Heart right ventricle (tissue), 16 donors: ENCODE measurements at regions not wholly inside any gene's neighbourhood (a gene's known extent, or its start where the extent isn't known, plus 50 kb on each side); places are given as distances from the start of the nearest gene placed in this dataset.

Experiments used
- ATAC-seq, 8 donors: fragments of 200-7000 bp; cut with Tn5 transposase; one replicate each; pipeline ENCODE4 v1.9.1; 2020; ENCODE audit warnings: mild to moderate bottlenecking in 8 of 8, moderate library complexity in 8 of 8, moderate number of reproducible peaks in 1 of 8
- DNase-seq, 2 donors: peaks; one replicate each; pipeline ENCODE4 v3.0.0-alpha.2; 2020
- H3K27ac ChIP-seq, 10 donors: fragments of 200-600 bp; sonication (generic) in 2 of 10; one replicate each; pipeline versions ENCODE4 v1.5.0 to v1.8.0; 2020 to 2022; ENCODE audit warnings: mild to moderate bottlenecking in 3 of 10
- H3K27me3 ChIP-seq, 7 donors: fragments of 200-600 bp; one replicate each; pipeline ENCODE4 v1.8.0; 2021 to 2022; ENCODE audit warnings: mild to moderate bottlenecking in 2 of 7
- H3K36me3 ChIP-seq, 9 donors: fragments of 200-600 bp; sonication (generic) in 1 of 9; one replicate each; pipeline versions ENCODE4 v1.5.0 to v1.8.0; 2020 to 2022; ENCODE audit warnings: mild to moderate bottlenecking in 2 of 9
- H3K4me1 ChIP-seq, 9 donors: fragments of 200-600 bp; sonication (generic) in 1 of 9; one replicate each; pipeline versions ENCODE4 v1.5.0 to v1.8.0; 2020 to 2022; ENCODE audit warnings: mild to moderate bottlenecking in 4 of 9
- H3K4me3 ChIP-seq, 10 donors: fragments of 200-600 bp; sonication (generic) in 2 of 10; one replicate each; pipeline versions ENCODE4 v1.5.0 to v1.8.0; 2020 to 2022; ENCODE audit warnings: mild to moderate bottlenecking in 7 of 10, moderate library complexity in 2 of 10
- H3K9me3 ChIP-seq, 11 donors: fragments of 200-600 bp in 10 of 11; sonication (generic) in 2 of 11; one replicate each; pipeline versions ENCODE4 v1.5.0 to v1.8.0; 2013 to 2022; ENCODE audit warnings: mild to moderate bottlenecking in 2 of 11, control low read depth in 1 of 11, moderate library complexity in 1 of 11
- WGBS, 2 donors: extraction: QIAGEN DNeasy Blood & Tissue Kit; methylation state at CpG; one replicate each; pipeline ENCODE4 v1.1.7; 2013; ENCODE audit warnings: inconsistent platforms in 1 of 2; 5-methylcytosine and 5-hydroxymethylcytosine counted together
- intact Hi-C, 10 donors: fragments of 100-400 bp; cut with DNase I; formaldehyde crosslinking; loops; one replicate each; pipeline versions ENCODE4 v1.11.1 to v1.14.2; 2022
- TF ChIP-seq, protein P1 (sequence below), 9 donors: fragments of 200-600 bp; sonication (generic) in 2 of 9; IDR thresholded peaks; one replicate each; pipeline versions ENCODE4 v1.5.0 to v1.8.0; 2021 to 2022; ENCODE audit warnings: antibody characterized with exemption in 9 of 9, mild to moderate bottlenecking in 5 of 9, moderate library complexity in 1 of 9
- donor health status: Arrhythmogenic right ventricular cardiomyopathy.
- donor health status: ischemic (EF 13 %, LVEDD 7.1; RV severe dilation, severe dysfunction).
- donor health status: healthy with polysubstance abuse.
- donor health status: DM: no; HTN: yes; CAD: no.
- donor health status: DM: no; HTN: no; CAD: no.
- donor health status: ischemic (EF 25% LVEDD 6.9; RV normal size, moderate dysfunction).
- donor health status: ischemic (EF 25% LVEDD 5.7; RV mildly dilated, moderate dysfunction).
- donor health status: healthy.
- donor health status: DM: yes; HTN: yes; CAD: no.
- donor health status: Ischemic cardiomyopathy.
- donor health status: ischemic (EF 35%, LVEDD 5.7; RV mildly dilated, moderate dysfunction).
- donor health status: nonischemic (EF 11% LVEDD 7.7; RV severe dilation, severe dysfunction).
- donor health status: DM: yes; HTN: yes; CAD: no.
- donor health status: PGD.
- donor health status: ischemic (EF 29% LVEDD 5.4; RV normal size, mild dysfunction).
- donor health status: nonischemic (EF 23%, LVEDD 6.1; RV moderate dilation, normal function).

DNA sequence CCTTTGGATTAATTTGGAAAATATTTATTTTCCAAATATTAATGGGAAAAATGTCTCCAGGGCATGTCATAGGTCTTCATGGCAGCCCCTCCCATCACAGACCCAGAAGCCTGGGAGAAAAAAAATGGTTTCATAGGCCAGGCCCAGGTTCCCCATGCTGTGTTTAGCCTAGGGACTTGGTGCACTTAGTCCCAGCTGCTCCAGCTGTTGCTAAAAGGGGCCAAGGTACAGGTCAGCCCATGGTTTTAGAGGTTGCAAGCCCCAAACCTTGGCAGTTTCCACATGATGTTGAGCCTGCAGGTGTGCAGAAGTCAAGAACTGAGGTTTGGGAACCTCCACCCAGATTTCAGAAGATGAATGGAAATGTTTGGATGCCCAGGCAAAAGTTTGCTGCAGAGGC lies 309.6 kb downstream of the SOCS6 start:
- Histone ChIP-seq H3K27me3 (no peaks in the 10 kb centered on the region), H3K36me3 (no peaks in the 10 kb centered on the region), H3K9me3 (no peaks in the 10 kb centered on the region), H3K27ac (no peak overlapping the region), H3K4me1 (no peaks in the 10 kb centered on the region), H3K4me3 (no peak overlapping the region)
- DNase-seq: no peak
- TF ChIP-seq, protein P1, sequence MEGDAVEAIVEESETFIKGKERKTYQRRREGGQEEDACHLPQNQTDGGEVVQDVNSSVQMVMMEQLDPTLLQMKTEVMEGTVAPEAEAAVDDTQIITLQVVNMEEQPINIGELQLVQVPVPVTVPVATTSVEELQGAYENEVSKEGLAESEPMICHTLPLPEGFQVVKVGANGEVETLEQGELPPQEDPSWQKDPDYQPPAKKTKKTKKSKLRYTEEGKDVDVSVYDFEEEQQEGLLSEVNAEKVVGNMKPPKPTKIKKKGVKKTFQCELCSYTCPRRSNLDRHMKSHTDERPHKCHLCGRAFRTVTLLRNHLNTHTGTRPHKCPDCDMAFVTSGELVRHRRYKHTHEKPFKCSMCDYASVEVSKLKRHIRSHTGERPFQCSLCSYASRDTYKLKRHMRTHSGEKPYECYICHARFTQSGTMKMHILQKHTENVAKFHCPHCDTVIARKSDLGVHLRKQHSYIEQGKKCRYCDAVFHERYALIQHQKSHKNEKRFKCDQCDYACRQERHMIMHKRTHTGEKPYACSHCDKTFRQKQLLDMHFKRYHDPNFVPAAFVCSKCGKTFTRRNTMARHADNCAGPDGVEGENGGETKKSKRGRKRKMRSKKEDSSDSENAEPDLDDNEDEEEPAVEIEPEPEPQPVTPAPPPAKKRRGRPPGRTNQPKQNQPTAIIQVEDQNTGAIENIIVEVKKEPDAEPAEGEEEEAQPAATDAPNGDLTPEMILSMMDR (IDR thresholded peaks at IDR 0.05): no peak
- no peak for ATAC-seq
- intact Hi-C loops: no loop called here

DNA sequence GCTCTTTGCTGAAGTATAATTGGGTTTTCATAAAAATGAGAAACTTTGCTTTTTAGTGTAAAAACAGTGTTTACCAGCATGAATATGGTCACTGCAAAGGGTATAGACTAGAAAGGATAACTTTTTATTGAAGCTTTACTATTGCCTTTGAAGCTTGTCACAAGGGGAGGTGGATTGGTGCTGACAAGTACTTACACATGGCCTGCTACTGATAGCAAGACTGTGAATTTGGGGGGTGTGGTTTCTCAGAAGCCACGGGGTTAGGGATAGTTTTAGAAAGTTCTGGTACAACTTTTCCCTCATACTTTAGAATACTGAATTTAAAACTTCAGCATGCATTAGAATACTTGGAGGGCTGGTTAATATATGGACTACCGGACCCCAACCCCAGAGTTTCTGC lies 294.1 kb downstream of the SOCS6 start:
- 53 to 55% methylated on average over 2 of the region's 2 CpGs for WGBS, 2 donors
- intact Hi-C loops: no loop called here
- ATAC-seq: no peak

DNA sequence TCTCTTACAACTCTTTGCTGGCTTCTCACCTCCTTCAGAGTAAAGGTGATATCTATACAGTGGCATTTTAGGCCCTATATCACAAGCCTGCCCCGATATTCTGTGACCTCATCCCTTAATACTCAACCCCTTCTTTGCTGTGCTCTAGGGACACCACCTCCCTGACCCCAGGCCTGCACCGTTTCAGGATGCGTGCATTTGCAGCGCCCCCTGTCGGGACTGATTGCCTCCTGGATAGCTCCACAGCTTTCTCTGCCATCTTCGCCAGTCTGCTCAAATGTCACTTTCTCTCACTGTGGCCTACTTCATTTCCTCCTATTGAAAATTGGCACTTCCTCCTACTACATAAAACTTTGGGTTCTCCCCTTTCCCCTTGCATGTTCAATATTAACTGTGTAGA lies 289.6 kb downstream of the SOCS6 start:
- peaks cover 0 to 8% (median 0%) of the 10 kb centered on the region in 11 donors for H3K9me3 ChIP-seq
- H3K27ac ChIP-seq: no peak overlapping the region
- no peak overlapping the region for H3K4me3 ChIP-seq
- ATAC-seq (no peak), DNase-seq (no peak)
- H3K27me3 ChIP-seq: no peaks in the 10 kb centered on the region
- intact Hi-C loops: no loop called here
- WGBS, 2 donors: 37 to 42% methylated on average over 6 of the region's 6 CpGs
- H3K36me3 ChIP-seq: no peaks in the 10 kb centered on the region
- TF ChIP-seq, protein P1 (IDR thresholded peaks at IDR 0.05): no peak
- H3K4me1 ChIP-seq: no peaks in the 10 kb centered on the region

More for the DNA sequence above, 294.1 kb downstream of the SOCS6 start:
- Histone ChIP-seq H3K27ac (no peak overlapping the region), H3K4me3 (no peak overlapping the region), H3K9me3 (peaks cover 0 to 40% (median 10%) of the 10 kb centered on the region in 11 donors), H3K36me3 (no peaks in the 10 kb centered on the region), H3K4me1 (no peaks in the 10 kb centered on the region), H3K27me3 (no peaks in the 10 kb centered on the region)
- TF ChIP-seq, protein P1 (IDR thresholded peaks at IDR 0.05): no peak
- no peak for DNase-seq

DNA sequence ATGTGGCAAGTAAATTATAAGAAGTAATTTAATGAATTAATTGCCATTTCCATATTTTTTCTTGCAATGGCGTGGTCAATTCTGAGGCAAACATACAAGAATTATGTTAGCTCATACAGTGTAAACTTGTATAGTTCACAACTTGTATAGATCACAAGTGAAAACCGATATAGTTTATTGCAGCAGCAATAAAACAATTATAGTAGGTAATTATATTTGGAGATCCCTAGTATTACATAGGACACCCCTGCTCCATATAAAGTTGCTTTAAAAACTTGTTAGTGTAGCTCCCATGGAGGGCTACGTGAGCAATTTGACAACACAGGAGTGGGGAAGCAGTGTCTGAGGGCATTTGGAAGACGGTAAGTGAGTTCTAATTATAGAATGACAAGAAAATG lies 288.2 kb downstream of the SOCS6 start:
- WGBS, 2 donors: 57 to 59% methylated on average over 4 of the region's 4 CpGs
- H3K4me1 ChIP-seq: no peaks in the 10 kb centered on the region
- H3K4me3 ChIP-seq: no peak overlapping the region
- no peak overlapping the region for H3K27ac ChIP-seq
- H3K36me3 ChIP-seq: no peaks in the 10 kb centered on the region
- intact Hi-C loops: no loop called here
- H3K27me3 ChIP-seq: no peaks in the 10 kb centered on the region
- TF ChIP-seq, protein P1 (IDR thresholded peaks at IDR 0.05): no peak
- DNase-seq (no peak), ATAC-seq (no peak)
- H3K9me3 ChIP-seq: peaks cover 0 to 8% (median 0%) of the 10 kb centered on the region in 11 donors
